Activated CD8-positive, alpha-beta memory T cell treated with anti-CD3 and anti-CD28 coated beads, Interleukin-2, amount 50 U/mL, for 24 hours (primary cell): ENCODE measurements at regions not wholly inside any gene's neighbourhood (a gene's known extent, or its start where the extent isn't known, plus 50 kb on each side); places are given as distances from the start of the nearest gene placed in this dataset.

ENCODE experiments used
- DNase-seq: peaks from one replicate; pipeline ENCODE4 v3.0.0-alpha.2; 2020; ENCODE audit errors: extremely low read depth

GRCh38 chr2:126827371-126827770 lies 71.3 kb upstream of the TEX51 start:
- no peak for DNase-seq

- DNase-seq = no peak
These were observed 70.6 kb upstream of the TEX51 start for GRCh38 chr2:126828051-126828450.

- no peak for DNase-seq
These were observed 70.2 kb upstream of the TEX51 start for GRCh38 chr2:126828491-126828890.

GRCh38 chr2:126831234-126832005 lies 67.3 kb upstream of the TEX51 start:
- no peak for DNase-seq

GRCh38 chr2:126832014-126832413 lies 66.7 kb upstream of the TEX51 start:
- DNase-seq = no peak

GRCh38 chr2:126832757-126833156 lies 65.9 kb upstream of the TEX51 start:
- no peak for DNase-seq

- DNase-seq = no peak
These were observed 64.6 kb upstream of the TEX51 start for GRCh38 chr2:126834006-126834659.

- no peak for DNase-seq
These were observed 63.4 kb upstream of the TEX51 start for GRCh38 chr2:126835261-126835660.

- no peak for DNase-seq
These were observed 62.9 kb upstream of the TEX51 start for GRCh38 chr2:126835831-126836230.

- DNase-seq = no peak
These were observed 61.7 kb upstream of the TEX51 start for GRCh38 chr2:126836761-126837679.

- no peak for DNase-seq
These were observed 60.5 kb upstream of the TEX51 start for GRCh38 chr2:126837966-126838715.

- DNase-seq = no peak
These were observed 60.0 kb upstream of the TEX51 start for GRCh38 chr2:126838716-126838985.

GRCh38 chr2:126839796-126840195 lies 58.9 kb upstream of the TEX51 start:
- no peak for DNase-seq

- no peak for DNase-seq
These were observed 55.6 kb upstream of the TEX51 start for GRCh38 chr2:126843081-126843480.

GRCh38 chr2:126846241-126846640 lies 52.4 kb upstream of the TEX51 start:
- DNase-seq = no peak
